ENCODE measurements at regions not wholly inside any gene's neighbourhood (a gene's known extent, or its start where the extent isn't known, plus 50 kb on each side); places are given as distances from the start of the nearest gene placed in this dataset.
A peak's percentile ranks its signal among the peaks of the same experiment; 100 is the strongest.

- no peaks in the 10 kb centered on the region for H3K27me3 Mint-ChIP-seq (ENCODE audit: insufficient read depth, unreplicated experiment)
- intact Hi-C loops (cut with micrococcal nuclease), result no loop called here
- POLR2A ChIA-PET, result interaction anchor here (0.7 to 0.9 kb wide), 2 partner anchors 21 to 101 kb away, joined by 3 to 5 read pairs; partner anchors contain the start of gene RFC3
- BruUV-seq (replicated peaks), result no TSS peak
- CTCF ChIA-PET, result interaction anchor here (0.7 kb wide), 1 partner anchor 1254 kb away, joined by 4 read pairs; no protein-coding TSS in a partner anchor
- peak; percentile 85 for DNase-seq (ENCODE audit: unreplicated experiment)
- H3K27ac Mint-ChIP-seq (ENCODE audit: low read depth, unreplicated experiment), result peak overlapping the region; percentile 42
- H3K4me1 Mint-ChIP-seq (ENCODE audit: insufficient read depth, unreplicated experiment), result peaks cover 5% of the 10 kb centered on the region
- no peak for TF ChIP-seq CTCF (IDR thresholded peaks at IDR 0.05; ENCODE audit: unreplicated experiment)
- H3K9me3 Mint-ChIP-seq (ENCODE audit: unreplicated experiment), result no peaks in the 10 kb centered on the region
- H3K36me3 Mint-ChIP-seq (ENCODE audit: insufficient read depth, unreplicated experiment), result no peaks in the 10 kb centered on the region
- no peak overlapping the region for H3K4me3 Mint-ChIP-seq (ENCODE audit: unreplicated experiment)
Measured at GRCh38 chr13:33918199-33918932, 100.4 kb downstream of the RFC3 start.

- H3K4me3 Mint-ChIP-seq (ENCODE audit: unreplicated experiment), result no peak overlapping the region
- ChIA-PET CTCF (no interaction called here), POLR2A (interaction anchor here (0.7 to 0.9 kb wide), 2 partner anchors 20 to 101 kb away, joined by 3 to 5 read pairs; partner anchors contain the start of gene RFC3)
- BruUV-seq (replicated peaks), result no TSS peak
- no peak for DNase-seq (ENCODE audit: unreplicated experiment)
- intact Hi-C loops (cut with micrococcal nuclease), result no loop called here
- peak overlapping the region; percentile 42 for H3K27ac Mint-ChIP-seq (ENCODE audit: low read depth, unreplicated experiment)
- H3K4me1 Mint-ChIP-seq (ENCODE audit: insufficient read depth, unreplicated experiment), result peaks cover 5% of the 10 kb centered on the region
- H3K27me3 Mint-ChIP-seq (ENCODE audit: insufficient read depth, unreplicated experiment), result no peaks in the 10 kb centered on the region
- TF ChIP-seq CTCF (IDR thresholded peaks at IDR 0.05; ENCODE audit: unreplicated experiment), result no peak
- H3K36me3 Mint-ChIP-seq (ENCODE audit: insufficient read depth, unreplicated experiment), result no peaks in the 10 kb centered on the region
- no peaks in the 10 kb centered on the region for H3K9me3 Mint-ChIP-seq (ENCODE audit: unreplicated experiment)
Measured at GRCh38 chr13:33919120-33919519, 101.2 kb downstream of the RFC3 start.

GRCh38 chr13:33925563-33925962 is 107.6 kb downstream of the RFC3 start:
- Mint-ChIP-seq H3K27me3 (ENCODE audit: insufficient read depth, unreplicated experiment) (no peaks in the 10 kb centered on the region), H3K4me1 (ENCODE audit: insufficient read depth, unreplicated experiment) (no peaks in the 10 kb centered on the region), H3K9me3 (ENCODE audit: unreplicated experiment) (no peaks in the 10 kb centered on the region), H3K4me3 (ENCODE audit: unreplicated experiment) (no peak overlapping the region), H3K36me3 (ENCODE audit: insufficient read depth, unreplicated experiment) (no peaks in the 10 kb centered on the region), H3K27ac (ENCODE audit: low read depth, unreplicated experiment) (no peak overlapping the region)
- no peak for TF ChIP-seq CTCF (IDR thresholded peaks at IDR 0.05; ENCODE audit: unreplicated experiment)
- ChIA-PET POLR2A (no interaction called here), CTCF (no interaction called here)
- no peak for DNase-seq (ENCODE audit: unreplicated experiment)
- intact Hi-C loops (cut with micrococcal nuclease), result no loop called here
- no TSS peak for BruUV-seq (replicated peaks)

- H3K36me3 Mint-ChIP-seq (ENCODE audit: insufficient read depth, unreplicated experiment), result no peaks in the 10 kb centered on the region
- H3K9me3 Mint-ChIP-seq (ENCODE audit: unreplicated experiment), result no peaks in the 10 kb centered on the region
- no peaks in the 10 kb centered on the region for H3K4me1 Mint-ChIP-seq (ENCODE audit: insufficient read depth, unreplicated experiment)
- intact Hi-C loops (cut with micrococcal nuclease), result no loop called here
- DNase-seq (ENCODE audit: unreplicated experiment), result peak; percentile 66
- no peak for TF ChIP-seq CTCF (IDR thresholded peaks at IDR 0.05; ENCODE audit: unreplicated experiment)
- ChIA-PET CTCF (interaction anchor here (0.6 to 2.3 kb wide), 3 partner anchors 150 to 1213 kb away, joined by 3 to 13 read pairs (median 4); no protein-coding TSS in a partner anchor), POLR2A (interaction anchor here (0.6 to 1.6 kb wide), 3 partner anchors 14 to 844 kb away, joined by 3 to 4 read pairs (median 3); no protein-coding TSS in a partner anchor)
- no TSS peak for BruUV-seq (replicated peaks)
- H3K27me3 Mint-ChIP-seq (ENCODE audit: insufficient read depth, unreplicated experiment), result no peaks in the 10 kb centered on the region
- H3K4me3 Mint-ChIP-seq (ENCODE audit: unreplicated experiment), result no peak overlapping the region
- H3K27ac Mint-ChIP-seq (ENCODE audit: low read depth, unreplicated experiment), result peak overlapping the region; percentile 16
Measured at GRCh38 chr13:33927315-33927714, 109.4 kb downstream of the RFC3 start.

Data from MCF 10A (cell line).